ENCODE measurements at regions not wholly inside any gene's neighbourhood (a gene's known extent, or its start where the extent isn't known, plus 50 kb on each side); places are given as distances from the start of the nearest gene placed in this dataset.

DNA sequence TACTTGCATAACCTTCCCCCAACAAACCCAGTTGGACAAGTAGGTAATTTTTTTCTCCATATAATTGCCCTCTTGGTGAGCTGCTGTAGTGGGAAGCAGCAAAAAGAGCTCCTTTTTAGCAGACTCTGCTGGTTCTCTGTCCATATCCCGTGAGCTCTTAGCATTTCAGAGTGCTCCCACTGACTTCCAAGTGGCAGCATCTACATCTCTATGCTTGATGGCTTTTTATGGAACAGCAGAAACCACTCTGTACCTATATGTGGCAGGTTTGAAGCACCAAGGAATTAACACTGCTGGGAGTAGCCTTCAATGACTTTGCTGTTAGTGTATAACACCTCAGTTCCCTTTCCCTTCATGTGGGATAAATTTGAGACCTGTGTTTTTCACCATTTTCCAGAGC is 168.4 kb upstream of the NHS start:
- no peak for TF ChIP-seq POLR2A (IDR thresholded peaks at IDR 0.05; ENCODE audit: low read length)
- TF ChIP-seq GATA1 (IDR thresholded peaks at IDR 0.05; ENCODE audit: low read depth, low read length): no peak

Measured in erythroblast (primary cell).